Mucosa of descending colon (tissue), 3 donors: ENCODE measurements at regions not wholly inside any gene's neighbourhood (a gene's known extent, or its start where the extent isn't known, plus 50 kb on each side); places are given as distances from the start of the nearest gene placed in this dataset.

ENCODE experiments used
- ATAC-seq: fragments of 200-7000 bp; cut with Tn5 transposase; one replicate; pipeline ENCODE4 v1.9.1; 2020; ENCODE audit warnings: mild to moderate bottlenecking, moderate library complexity
- DNase-seq, 3 donors: peaks; one replicate each; pipeline ENCODE4 v3.0.0-alpha.2; 2020
- H3K36me3 ChIP-seq: fragments of 200-600 bp; one replicate; pipeline ENCODE4 v1.8.0; 2021; ENCODE audit warnings: low read depth, mild to moderate bottlenecking
- H3K4me1 ChIP-seq: fragments of 200-600 bp; one replicate; pipeline ENCODE4 v1.8.0; 2021; ENCODE audit warnings: low read depth, mild to moderate bottlenecking
- H3K4me3 ChIP-seq: fragments of 200-600 bp; one replicate; pipeline ENCODE4 v1.8.0; 2021; ENCODE audit warnings: mild to moderate bottlenecking
- H3K9me3 ChIP-seq: fragments of 200-600 bp; one replicate; pipeline ENCODE4 v1.8.0; 2021; ENCODE audit warnings: mild to moderate bottlenecking
- intact Hi-C, 2 donors: fragments of 100-400 bp; cut with DNase I in 1 of 2; cut with micrococcal nuclease in 1 of 2; formaldehyde crosslinking; loops; one replicate each; pipeline versions ENCODE4 v1.11.0 to v1.11.1; 2022; cut with DNase I, micrococcal nuclease
- TF ChIP-seq, protein P1 (sequence below): fragments of 200-600 bp; IDR thresholded peaks from one replicate; pipeline ENCODE4 v1.8.0; 2022; ENCODE audit warnings: antibody characterized with exemption, mild to moderate bottlenecking
- donor health status: DM: no; HTN: no; CAD: no; lungs with moderate emphysema.
- donor health status: DM: no; HTN: no; CAD: no.
- donor health status: DM: no; HTN: yes; CAD: no.

DNA sequence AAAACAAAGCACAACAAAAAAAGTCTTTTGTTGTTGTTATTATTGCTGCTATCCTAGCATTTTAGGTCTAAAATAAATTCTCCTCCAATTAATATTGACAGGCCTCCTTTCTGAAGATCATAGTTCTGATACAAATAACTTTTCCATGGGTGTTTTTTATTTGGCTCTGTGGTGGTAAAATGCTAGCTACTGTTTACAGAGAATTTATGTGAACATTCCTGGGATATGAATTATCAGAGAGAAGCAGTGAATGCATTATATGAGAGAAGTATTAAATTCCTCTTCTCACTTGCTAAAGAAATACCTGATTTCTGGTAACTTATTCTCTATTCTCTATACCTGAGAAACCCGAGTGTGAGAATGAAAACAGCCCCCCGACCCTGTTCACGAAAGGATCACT, 57.5 kb upstream of the TMCO5A start:
- TF ChIP-seq, protein P1, sequence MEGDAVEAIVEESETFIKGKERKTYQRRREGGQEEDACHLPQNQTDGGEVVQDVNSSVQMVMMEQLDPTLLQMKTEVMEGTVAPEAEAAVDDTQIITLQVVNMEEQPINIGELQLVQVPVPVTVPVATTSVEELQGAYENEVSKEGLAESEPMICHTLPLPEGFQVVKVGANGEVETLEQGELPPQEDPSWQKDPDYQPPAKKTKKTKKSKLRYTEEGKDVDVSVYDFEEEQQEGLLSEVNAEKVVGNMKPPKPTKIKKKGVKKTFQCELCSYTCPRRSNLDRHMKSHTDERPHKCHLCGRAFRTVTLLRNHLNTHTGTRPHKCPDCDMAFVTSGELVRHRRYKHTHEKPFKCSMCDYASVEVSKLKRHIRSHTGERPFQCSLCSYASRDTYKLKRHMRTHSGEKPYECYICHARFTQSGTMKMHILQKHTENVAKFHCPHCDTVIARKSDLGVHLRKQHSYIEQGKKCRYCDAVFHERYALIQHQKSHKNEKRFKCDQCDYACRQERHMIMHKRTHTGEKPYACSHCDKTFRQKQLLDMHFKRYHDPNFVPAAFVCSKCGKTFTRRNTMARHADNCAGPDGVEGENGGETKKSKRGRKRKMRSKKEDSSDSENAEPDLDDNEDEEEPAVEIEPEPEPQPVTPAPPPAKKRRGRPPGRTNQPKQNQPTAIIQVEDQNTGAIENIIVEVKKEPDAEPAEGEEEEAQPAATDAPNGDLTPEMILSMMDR: no peak
- intact Hi-C loops: no loop called here
- ATAC-seq (no peak), DNase-seq (no peak)
- H3K4me3 ChIP-seq: no peak overlapping the region
- no peaks in the 10 kb centered on the region for H3K4me1 ChIP-seq
- H3K36me3 ChIP-seq: no peaks in the 10 kb centered on the region
- H3K9me3 ChIP-seq: no peaks in the 10 kb centered on the region

DNA sequence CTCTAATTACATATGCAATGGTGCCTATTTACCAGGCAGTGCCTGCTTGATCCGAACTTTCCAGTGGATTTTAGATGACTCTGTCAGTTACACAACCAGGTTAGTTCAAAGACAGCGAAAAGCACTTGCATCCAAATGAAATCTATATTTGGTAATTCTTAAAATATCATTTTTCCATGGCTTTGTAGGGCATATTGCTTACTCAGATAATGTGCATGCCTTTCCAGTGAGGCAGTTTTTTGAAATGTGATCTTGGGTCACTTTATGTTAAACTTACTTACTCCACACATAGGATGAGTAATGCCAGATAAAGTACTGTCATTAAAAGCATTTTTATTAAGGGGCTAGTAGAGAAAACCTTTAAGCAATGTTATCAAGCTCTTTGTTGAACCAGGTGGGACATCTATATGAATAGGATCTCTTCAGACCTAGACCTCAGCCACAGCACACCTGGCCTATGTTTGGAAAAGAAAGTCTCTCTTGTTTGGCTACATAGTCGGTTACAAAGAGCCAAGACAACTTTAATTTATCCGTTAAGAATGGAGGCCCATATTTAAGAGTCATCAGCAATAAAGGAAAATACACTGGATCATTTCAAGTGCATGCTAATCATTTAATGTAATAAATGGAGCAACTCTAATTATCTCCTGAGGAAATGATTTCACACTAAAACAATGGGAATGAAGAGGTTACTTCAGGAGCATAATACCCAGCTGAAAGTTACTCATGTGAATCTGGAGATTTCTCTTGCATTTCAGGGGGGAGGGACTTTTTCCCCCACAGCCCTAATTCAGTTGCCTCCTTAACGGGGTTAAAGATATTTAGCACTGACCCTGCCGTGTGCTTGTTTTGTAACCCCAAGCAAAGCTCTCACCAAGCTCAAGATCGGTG, 56.3 kb upstream of the TMCO5A start:
- ATAC-seq (no peak), DNase-seq (no peak)
- H3K36me3 ChIP-seq: no peaks in the 10 kb centered on the region
- H3K9me3 ChIP-seq: no peaks in the 10 kb centered on the region
- no peaks in the 10 kb centered on the region for H3K4me1 ChIP-seq
- TF ChIP-seq, protein P1: no peak
- no peak overlapping the region for H3K4me3 ChIP-seq
- intact Hi-C loops: no loop called here

DNA sequence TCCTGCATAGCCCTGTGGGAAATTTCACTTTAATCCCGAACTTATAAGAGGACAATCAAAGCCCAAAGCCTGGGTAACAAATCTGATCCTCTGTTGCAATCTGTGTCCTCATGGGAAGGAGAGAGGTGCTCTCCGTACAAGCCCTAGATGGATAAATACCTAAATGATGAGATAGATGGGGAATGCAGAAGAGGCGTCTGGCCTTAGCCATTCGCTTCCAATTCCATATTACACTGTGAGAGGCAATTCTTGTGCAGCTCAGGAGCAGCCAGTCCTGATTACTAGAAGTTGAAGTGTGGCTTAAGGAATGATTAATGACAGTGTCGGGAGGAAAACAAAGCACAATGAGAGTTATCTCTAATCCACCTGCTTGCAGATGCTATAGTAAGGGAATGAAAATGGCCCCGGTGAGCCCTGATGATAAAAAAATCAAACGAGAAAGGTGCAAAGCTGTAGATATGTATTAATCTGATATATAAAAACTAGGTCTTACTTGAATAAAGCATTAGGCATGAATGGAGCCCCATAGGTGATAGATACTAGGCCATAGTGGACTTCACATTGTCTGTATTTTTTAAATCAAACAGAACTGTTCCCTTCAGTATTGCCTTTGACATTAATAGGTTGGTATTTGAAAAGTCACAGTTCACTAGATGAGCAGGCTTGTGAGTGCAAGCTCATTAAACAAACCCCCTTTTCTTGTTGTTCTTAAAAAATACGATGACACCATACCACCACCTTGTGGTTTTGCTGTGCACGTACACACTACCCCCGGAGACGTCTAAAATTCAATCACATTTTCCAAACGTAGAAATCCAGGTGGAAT, 54.2 kb upstream of the TMCO5A start:
- no peak for ATAC-seq

DNA sequence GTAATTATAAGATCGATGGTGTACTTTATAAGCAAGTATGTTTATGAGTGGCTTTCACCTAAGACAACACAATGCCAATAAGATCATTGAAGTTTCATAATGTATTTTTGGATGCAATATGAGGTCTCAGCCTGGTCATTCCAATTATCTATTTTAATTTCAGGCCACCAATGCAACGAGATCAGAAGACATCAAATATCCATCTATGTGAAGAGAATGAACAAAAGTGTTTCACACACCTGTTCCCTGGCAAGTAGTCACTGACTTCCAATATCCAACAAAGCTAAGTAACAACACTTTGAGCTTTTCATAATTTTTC, 53.6 kb upstream of the TMCO5A start:
- Histone ChIP-seq H3K4me1 (no peaks in the 10 kb centered on the region), H3K9me3 (no peaks in the 10 kb centered on the region), H3K36me3 (no peaks in the 10 kb centered on the region), H3K4me3 (no peak overlapping the region)
- intact Hi-C loops: no loop called here
- DNase-seq (no peak), ATAC-seq (no peak)
- TF ChIP-seq, protein P1: no peak

More for the DNA sequence above, 54.2 kb upstream of the TMCO5A start:
- Histone ChIP-seq H3K4me3 (no peak overlapping the region), H3K9me3 (no peaks in the 10 kb centered on the region), H3K36me3 (no peaks in the 10 kb centered on the region), H3K4me1 (no peaks in the 10 kb centered on the region)
- TF ChIP-seq, protein P1: no peak
- intact Hi-C loops: no loop called here
- DNase-seq: no peak

DNA sequence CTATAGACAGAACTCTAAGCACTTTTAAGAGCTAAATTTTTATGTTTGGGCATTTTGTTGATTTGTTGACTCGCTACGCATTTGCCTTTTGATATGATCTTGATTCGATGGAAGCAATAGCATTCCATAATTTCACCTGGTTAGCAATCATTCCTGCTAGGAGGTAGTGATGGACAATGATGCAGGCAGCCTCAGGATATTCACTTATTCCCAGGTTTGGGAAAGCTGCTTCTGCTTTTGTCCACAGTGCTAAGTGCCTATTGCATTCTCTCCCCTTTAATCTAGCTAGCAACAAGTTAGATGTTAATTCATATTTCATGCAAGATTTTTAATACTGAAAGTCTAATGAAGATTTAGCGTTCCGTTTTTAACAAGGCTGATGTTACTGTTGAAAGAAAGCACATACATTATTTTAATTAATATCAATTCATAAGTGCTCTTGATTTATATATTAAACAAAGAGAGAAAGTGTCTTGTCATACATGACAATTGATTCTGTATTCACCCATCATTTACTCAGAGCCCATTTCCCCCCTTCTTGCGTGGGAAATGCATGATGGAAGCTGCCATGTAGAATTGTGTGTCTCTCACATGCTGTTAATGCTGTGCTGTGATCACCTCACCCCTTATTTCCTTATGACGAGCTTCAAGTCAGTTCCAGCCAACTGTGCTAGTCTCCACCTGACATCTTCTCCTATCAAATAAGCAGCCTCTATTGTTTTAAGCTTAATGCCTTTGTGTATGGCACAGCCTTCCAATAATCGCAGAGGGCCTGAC, 53.0 kb upstream of the TMCO5A start:
- TF ChIP-seq, protein P1: no peak
- no peaks in the 10 kb centered on the region for H3K9me3 ChIP-seq
- DNase-seq (no peak), ATAC-seq (no peak)
- intact Hi-C loops: no loop called here
- no peaks in the 10 kb centered on the region for H3K4me1 ChIP-seq
- no peaks in the 10 kb centered on the region for H3K36me3 ChIP-seq
- H3K4me3 ChIP-seq: no peak overlapping the region
